ENCODE measurements at regions not wholly inside any gene's neighbourhood (a gene's known extent, or its start where the extent isn't known, plus 50 kb on each side); places are given as distances from the start of the nearest gene placed in this dataset.

GRCh38 chr9:89956331-89956730 lies 351.5 kb downstream of the GADD45G start (continued):
- TF ChIP-seq SAP30 (IDR thresholded peaks at IDR 0.05; ENCODE audit: insufficient read depth, insufficient replicate concordance, low read length) (no peak), KDM5A (IDR thresholded peaks at IDR 0.05; ENCODE audit: low read length) (no peak), CBX5 (IDR thresholded peaks at IDR 0.05; ENCODE audit: low read depth, low read length) (no peak), TEAD4 (IDR thresholded peaks at IDR 0.05; ENCODE audit: low read depth, low read length) (no peak)

Data from H1 (cell line).